Gastrocnemius medialis (tissue), 4 donors: ENCODE measurements at regions not wholly inside any gene's neighbourhood (a gene's known extent, or its start where the extent isn't known, plus 50 kb on each side); places are given as distances from the start of the nearest gene placed in this dataset.

ENCODE experiments used
- POLR2A ChIP-seq, 2 donors: fragments of 450-650 bp; IDR thresholded peaks; one replicate each; pipeline ENCODE4 v1.6.1; 2017; ENCODE audit warnings: antibody characterized with exemption in 2 of 2, mild to moderate bottlenecking in 2 of 2, moderate library complexity in 2 of 2
- TF ChIP-seq, protein P1 (sequence below), 5 experiments: fragments of 450-650 bp in 3 of 5; fragments of 200-600 bp in 2 of 5; sonication (generic) in 2 of 5; IDR thresholded peaks in 4 of 5; conservative IDR thresholded peaks in 1 of 5; 1 replicate in 4 of 5; 2 replicates in 1 of 5; pipeline ENCODE4 v1.5.1; 2016 to 2019; ENCODE audit warnings: antibody characterized with exemption in 5 of 5, mild to moderate bottlenecking in 3 of 5, moderate library complexity in 3 of 5

DNA sequence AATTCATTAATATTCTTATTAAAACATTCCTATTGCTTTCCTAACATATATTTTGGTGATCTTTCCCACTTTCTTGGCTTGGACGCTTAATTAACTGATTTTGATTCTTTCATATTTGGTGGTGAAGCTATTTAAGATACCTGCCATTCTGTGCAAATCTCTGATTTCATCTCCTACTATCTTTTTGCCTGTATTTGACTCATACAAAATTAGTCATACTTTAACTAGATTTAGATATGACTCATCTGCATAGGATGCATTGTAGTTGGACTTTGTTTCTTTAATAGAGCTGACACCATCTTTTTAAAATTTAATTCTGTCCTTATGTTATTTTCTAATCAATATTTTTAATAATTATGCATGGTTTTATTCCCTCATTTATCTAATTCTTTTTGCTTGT, 93.8 kb upstream of the PLPPR4 start:
- TF ChIP-seq, protein P1, sequence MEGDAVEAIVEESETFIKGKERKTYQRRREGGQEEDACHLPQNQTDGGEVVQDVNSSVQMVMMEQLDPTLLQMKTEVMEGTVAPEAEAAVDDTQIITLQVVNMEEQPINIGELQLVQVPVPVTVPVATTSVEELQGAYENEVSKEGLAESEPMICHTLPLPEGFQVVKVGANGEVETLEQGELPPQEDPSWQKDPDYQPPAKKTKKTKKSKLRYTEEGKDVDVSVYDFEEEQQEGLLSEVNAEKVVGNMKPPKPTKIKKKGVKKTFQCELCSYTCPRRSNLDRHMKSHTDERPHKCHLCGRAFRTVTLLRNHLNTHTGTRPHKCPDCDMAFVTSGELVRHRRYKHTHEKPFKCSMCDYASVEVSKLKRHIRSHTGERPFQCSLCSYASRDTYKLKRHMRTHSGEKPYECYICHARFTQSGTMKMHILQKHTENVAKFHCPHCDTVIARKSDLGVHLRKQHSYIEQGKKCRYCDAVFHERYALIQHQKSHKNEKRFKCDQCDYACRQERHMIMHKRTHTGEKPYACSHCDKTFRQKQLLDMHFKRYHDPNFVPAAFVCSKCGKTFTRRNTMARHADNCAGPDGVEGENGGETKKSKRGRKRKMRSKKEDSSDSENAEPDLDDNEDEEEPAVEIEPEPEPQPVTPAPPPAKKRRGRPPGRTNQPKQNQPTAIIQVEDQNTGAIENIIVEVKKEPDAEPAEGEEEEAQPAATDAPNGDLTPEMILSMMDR (IDR thresholded peaks at IDR 0.05 in 4 of 5, conservative IDR thresholded peaks at IDR 0.05 in 1 of 5) = no peak
- TF ChIP-seq POLR2A (IDR thresholded peaks at IDR 0.05) = no peak
